HEK293T (cell line): ENCODE measurements at regions not wholly inside any gene's neighbourhood (a gene's known extent, or its start where the extent isn't known, plus 50 kb on each side); places are given as distances from the start of the nearest gene placed in this dataset.
"Not testable (repeated sequence)": the region's sequence is repeated elsewhere in the genome, so short reads cannot be mapped to it uniquely, and the experiment has no call there.

ENCODE experiments used
- CTCF ChIA-PET: fragments of 350-600 bp; formaldehyde crosslinking; extraction: SDS; loops from one replicate; lab custom pipeline; 2021; ENCODE audit warnings: antibody characterized with exemption, inconsistent platforms; lab: Yijun Ruan, JAX
- POLR2A ChIA-PET: fragments of 350-600 bp; formaldehyde crosslinking; extraction: SDS; loops from one replicate; lab custom pipeline; 2020; ENCODE audit warnings: antibody characterized with exemption, inconsistent platforms; lab: Yijun Ruan, JAX
- DNase-seq: peaks from one replicate; pipeline ENCODE4 v3.0.0; 2012; ENCODE audit warnings: mixed read lengths; ENCODE audit errors: extremely low spot score
- ARNT ChIP-seq: fragments of 450-650 bp; IDR thresholded peaks from 2 replicates; pipeline ENCODE4 v1.6.1; 2017; ENCODE audit warnings: mild to moderate bottlenecking
- BHLHE40 ChIP-seq: fragments of 450-650 bp; IDR thresholded peaks from 2 replicates; pipeline ENCODE4 v1.6.1; 2016; ENCODE audit warnings: mild to moderate bottlenecking, moderate library complexity, borderline replicate concordance
- CTBP1 ChIP-seq: fragments of 450-650 bp; IDR thresholded peaks from 2 replicates; pipeline ENCODE4 v1.6.1; 2016; ENCODE audit warnings: borderline replicate concordance
- ELF4 ChIP-seq: fragments of 450-650 bp; IDR thresholded peaks from 2 replicates; pipeline ENCODE4 v1.6.1; 2017; ENCODE audit warnings: antibody characterized with exemption
- FOXA1 ChIP-seq: fragments of 450-650 bp; IDR thresholded peaks from 2 replicates; pipeline ENCODE4 v1.6.1; 2016; ENCODE audit warnings: mild to moderate bottlenecking
- FOXK2 ChIP-seq: fragments of 450-650 bp; IDR thresholded peaks from 2 replicates; pipeline ENCODE4 v1.6.1; 2016; ENCODE audit warnings: mild to moderate bottlenecking
- FOXM1 ChIP-seq: fragments of 450-650 bp; IDR thresholded peaks from 2 replicates; pipeline ENCODE4 v1.6.1; 2017; ENCODE audit warnings: mild to moderate bottlenecking, borderline replicate concordance
- HDGF ChIP-seq: fragments of 450-650 bp; IDR thresholded peaks from 2 replicates; pipeline ENCODE4 v1.6.1; 2017; ENCODE audit warnings: antibody characterized with exemption, borderline replicate concordance
- L3MBTL2 ChIP-seq: fragments of 450-650 bp; conservative IDR thresholded peaks from 2 replicates; pipeline ENCODE4 v1.6.1; 2016; ENCODE audit warnings: mild to moderate bottlenecking
- LEF1 ChIP-seq: fragments of 450-650 bp; IDR thresholded peaks from 2 replicates; pipeline ENCODE4 v1.6.1; 2017; ENCODE audit warnings: mild to moderate bottlenecking, borderline replicate concordance
- NFRKB ChIP-seq: fragments of 450-650 bp; IDR thresholded peaks from 2 replicates; pipeline ENCODE4 v1.6.1; 2016; ENCODE audit warnings: mild to moderate bottlenecking, moderate library complexity
- PKNOX1 ChIP-seq: fragments of 450-650 bp; IDR thresholded peaks from 2 replicates; pipeline ENCODE4 v1.6.1; 2016
- SP1 ChIP-seq: fragments of 450-650 bp; IDR thresholded peaks from 2 replicates; pipeline ENCODE4 v1.6.1; 2017
- SUZ12 ChIP-seq: fragments of 450-650 bp; IDR thresholded peaks from 2 replicates; pipeline ENCODE4 v1.6.1; 2016; ENCODE audit warnings: mild to moderate bottlenecking
- TARDBP ChIP-seq: fragments of 450-650 bp; IDR thresholded peaks from 2 replicates; pipeline ENCODE4 v1.6.1; 2016
- ZNF384 ChIP-seq: fragments of 450-650 bp; IDR thresholded peaks from 2 replicates; pipeline ENCODE4 v1.6.1; 2016

DNA sequence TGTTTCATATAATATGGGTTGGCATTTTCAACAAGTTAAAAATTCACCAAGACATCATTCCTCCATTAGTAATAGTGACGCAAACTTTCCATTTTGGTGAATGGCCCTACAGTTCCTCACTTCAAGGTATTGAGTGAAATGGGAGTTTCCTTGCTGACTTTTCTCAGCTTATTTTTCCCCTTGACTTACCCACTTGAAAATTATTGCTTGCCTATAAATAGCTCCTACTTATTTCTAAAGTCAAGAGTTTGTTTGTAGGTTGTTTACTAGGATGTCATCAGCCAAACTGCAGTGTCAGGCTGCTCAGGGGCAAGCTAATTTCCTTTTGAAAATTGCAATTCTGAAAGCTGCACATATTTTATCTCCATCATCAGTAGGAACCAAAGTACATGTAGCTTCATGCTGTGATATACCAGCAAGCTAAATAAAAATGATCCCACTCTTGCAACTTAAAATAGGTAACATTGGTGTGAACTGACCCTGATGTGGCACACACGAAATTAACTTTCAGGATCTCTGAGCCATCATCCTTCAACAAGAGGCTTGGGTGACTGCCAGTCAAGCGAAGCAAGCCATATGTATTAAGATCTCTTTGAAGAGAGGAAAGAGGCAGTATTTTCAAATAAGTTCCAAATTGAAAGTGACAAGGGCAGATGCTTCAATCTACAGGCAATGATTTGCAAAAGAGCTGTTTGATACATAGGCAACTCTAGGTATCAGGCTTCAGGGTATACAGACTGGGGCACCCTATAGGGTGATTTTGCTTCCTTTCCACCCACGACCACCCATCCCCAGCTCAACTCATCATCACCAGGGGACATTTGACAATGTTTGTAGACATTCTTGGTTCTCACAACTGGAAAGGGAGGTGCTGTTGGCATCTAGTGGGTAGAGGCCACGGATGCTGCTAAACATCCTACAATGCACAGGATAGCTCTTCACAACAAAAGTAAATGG lies 66.8 kb upstream of the RASGRP1 start:
- no peak for DNase-seq
- CTCF ChIA-PET: no interaction called here
- no peak for TF ChIP-seq NFRKB
- TF ChIP-seq L3MBTL2: no peak
- no peak for TF ChIP-seq SUZ12
- TF ChIP-seq BHLHE40: no peak
- TF ChIP-seq ARNT: no peak
- TF ChIP-seq FOXM1: no peak
- no peak for TF ChIP-seq SP1
- TF ChIP-seq FOXK2: no peak
- no peak for TF ChIP-seq ZNF384
- TF ChIP-seq CTBP1: no peak
- TF ChIP-seq TARDBP: no peak
- no peak for TF ChIP-seq PKNOX1
- no peak for TF ChIP-seq FOXA1
- no peak for TF ChIP-seq HDGF
- no peak for TF ChIP-seq LEF1
- no peak for TF ChIP-seq ELF4
- POLR2A ChIA-PET: no interaction called here

- no peak for DNase-seq
- POLR2A ChIA-PET: no interaction called here
- TF ChIP-seq CTBP1 (no peak), FOXM1 (no peak), TARDBP (no peak), ARNT (no peak), ELF4 (no peak)
- CTCF ChIA-PET: no interaction called here
Observed at GRCh38 chr15:38635170-38635569, 70.6 kb upstream of the RASGRP1 start.

DNA sequence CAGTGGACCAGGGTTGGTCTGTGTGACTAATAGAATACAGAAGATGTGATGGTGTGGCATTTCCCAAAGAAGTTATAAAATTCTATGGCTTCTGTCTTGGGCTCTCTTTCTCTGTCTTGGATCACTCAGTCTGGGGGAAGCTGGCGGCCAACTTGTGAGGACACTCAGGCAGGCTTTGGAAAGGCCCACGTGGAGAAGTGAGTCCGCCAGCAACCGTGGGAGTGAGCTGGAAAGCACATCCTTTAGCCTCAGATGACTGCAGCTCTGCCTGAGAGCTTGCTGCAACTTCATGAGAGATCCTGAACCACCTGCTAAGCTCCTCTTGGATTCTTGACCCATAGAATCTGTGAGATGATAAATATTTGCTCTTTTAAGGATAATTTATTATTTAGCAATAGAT lies 72.0 kb upstream of the RASGRP1 start:
- DNase-seq: no peak
- POLR2A ChIA-PET: no interaction called here
- CTCF ChIA-PET: no interaction called here
- TF ChIP-seq NFRKB: no peak
- no peak for TF ChIP-seq PKNOX1
- no peak for TF ChIP-seq BHLHE40
- no peak for TF ChIP-seq ZNF384
- TF ChIP-seq SUZ12: no peak
- TF ChIP-seq L3MBTL2: no peak
- no peak for TF ChIP-seq ARNT
- TF ChIP-seq FOXK2: no peak
- no peak for TF ChIP-seq LEF1
- no peak for TF ChIP-seq HDGF
- TF ChIP-seq CTBP1: no peak
- no peak for TF ChIP-seq FOXA1
- TF ChIP-seq TARDBP: no peak
- no peak for TF ChIP-seq FOXM1
- no peak for TF ChIP-seq ELF4
- TF ChIP-seq SP1: no peak

- TF ChIP-seq SUZ12 (no peak), PKNOX1 (no peak), FOXM1 (no peak), NFRKB (no peak), LEF1 (no peak), HDGF (no peak), TARDBP (no peak), FOXA1 (no peak), ZNF384 (no peak), L3MBTL2 (no peak), CTBP1 (no peak)
- DNase-seq: no peak
- ChIA-PET POLR2A (no interaction called here), CTCF (no interaction called here)
Observed at GRCh38 chr15:38638126-38638525, 73.5 kb upstream of the RASGRP1 start.

GRCh38 chr15:38638811-38639210 lies 74.2 kb upstream of the RASGRP1 start:
- no peak for TF ChIP-seq CTBP1
- DNase-seq: no peak
- ChIA-PET CTCF (no interaction called here), POLR2A (no interaction called here)

GRCh38 chr15:38642689-38643270 lies 78.2 kb upstream of the RASGRP1 start:
- no peak for DNase-seq
- POLR2A ChIA-PET: no interaction called here
- TF ChIP-seq HDGF (no peak), ZNF384 (no peak), FOXM1 (no peak), L3MBTL2 (no peak), SP1 (no peak), CTBP1 (no peak), ELF4 (no peak), LEF1 (no peak), TARDBP (no peak), FOXK2 (no peak), BHLHE40 (no peak), FOXA1 (no peak), PKNOX1 (no peak), SUZ12 (no peak), ARNT (no peak), NFRKB (no peak)
- CTCF ChIA-PET: no interaction called here

- POLR2A ChIA-PET, DNase-seq, CTCF ChIA-PET: not testable (repeated sequence)
Observed at GRCh38 chr15:38644353-38644752, 79.7 kb upstream of the RASGRP1 start.
